Trophoblast cell (in vitro differentiated cells and primary cell): ENCODE measurements at regions not wholly inside any gene's neighbourhood (a gene's known extent, or its start where the extent isn't known, plus 50 kb on each side); places are given as distances from the start of the nearest gene placed in this dataset.

ENCODE experiments used
- DNase-seq, 2 donors: peaks; one replicate each; pipeline ENCODE4 v3.0.0-alpha.2; 2016
- H2AFZ ChIP-seq: 2 replicates; pipeline ENCODE4 v1.6.1; 2013; ENCODE audit warnings: low read length, moderate library complexity, mild to moderate bottlenecking; ENCODE audit not compliant: insufficient read depth, poor library complexity
- H2AK5ac ChIP-seq: 2 replicates; pipeline ENCODE4 v1.6.1; 2013; ENCODE audit warnings: mild to moderate bottlenecking, low read length
- H2BK120ac ChIP-seq: 2 replicates; pipeline ENCODE4 v1.6.1; 2013; ENCODE audit warnings: low read length, mild to moderate bottlenecking, moderate library complexity; ENCODE audit not compliant: insufficient read depth, poor library complexity
- H2BK12ac ChIP-seq: 2 replicates; pipeline ENCODE4 v1.6.1; 2013; ENCODE audit warnings: mild to moderate bottlenecking, low read length, moderate library complexity
- H2BK5ac ChIP-seq: 2 replicates; pipeline ENCODE4 v1.6.1; 2013; ENCODE audit warnings: low read length, low read depth, moderate library complexity, mild to moderate bottlenecking; ENCODE audit not compliant: poor library complexity
- H3K14ac ChIP-seq: 2 replicates; pipeline ENCODE4 v1.6.1; 2013; ENCODE audit warnings: mild to moderate bottlenecking, low read length
- H3K18ac ChIP-seq: 2 replicates; pipeline ENCODE4 v1.6.1; 2013; ENCODE audit warnings: mild to moderate bottlenecking, low read length
- H3K23ac ChIP-seq: 2 replicates; pipeline ENCODE4 v1.6.1; 2013; ENCODE audit warnings: low read length
- H3K27ac ChIP-seq: 2 replicates; pipeline ENCODE4 v1.5.1; 2013; ENCODE audit warnings: low read depth, mild to moderate bottlenecking, inconsistent platforms, low read length, moderate library complexity
- H3K27me3 ChIP-seq: 2 replicates; pipeline ENCODE4 v1.6.1; 2013; ENCODE audit warnings: inconsistent platforms, mild to moderate bottlenecking, low read length, moderate library complexity; ENCODE audit not compliant: insufficient read depth
- H3K36me3 ChIP-seq, 2 experiments: 1 replicate in 1 of 2; 2 replicates in 1 of 2; pipeline ENCODE4 v1.6.1; 2013; ENCODE audit warnings: low read length in 2 of 2, mild to moderate bottlenecking in 2 of 2, moderate library complexity in 1 of 2; ENCODE audit not compliant: insufficient read depth in 2 of 2, control insufficient read depth in 1 of 2
- H3K4ac ChIP-seq: 2 replicates; pipeline ENCODE4 v1.6.1; 2013; ENCODE audit warnings: low read depth, mild to moderate bottlenecking, low read length, moderate library complexity
- H3K4me1 ChIP-seq, 2 experiments: 1 replicate in 1 of 2; 2 replicates in 1 of 2; pipeline ENCODE4 v1.6.1; 2013; ENCODE audit warnings: low read length in 2 of 2, mild to moderate bottlenecking in 2 of 2, moderate library complexity in 1 of 2; ENCODE audit not compliant: insufficient read depth in 2 of 2, control insufficient read depth in 1 of 2
- H3K4me2 ChIP-seq: 2 replicates; pipeline ENCODE4 v1.6.1; 2013; ENCODE audit warnings: inconsistent platforms, mild to moderate bottlenecking, low read length, moderate library complexity
- H3K4me3 ChIP-seq: 2 replicates; pipeline ENCODE4 v1.5.1; 2013; ENCODE audit warnings: mild to moderate bottlenecking, low read depth, low read length, inconsistent platforms
- H3K79me1 ChIP-seq: one replicate; pipeline ENCODE4 v1.6.1; 2013; ENCODE audit warnings: low read length
- H3K79me2 ChIP-seq: 2 replicates; pipeline ENCODE4 v1.6.1; 2013; ENCODE audit warnings: low read length, mild to moderate bottlenecking; ENCODE audit not compliant: control insufficient read depth, insufficient read depth, poor library complexity
- H3K9ac ChIP-seq: 2 replicates; pipeline ENCODE4 v1.6.1; 2013; ENCODE audit warnings: mild to moderate bottlenecking, low read length
- H3K9me3 ChIP-seq: 2 replicates; pipeline ENCODE4 v1.6.1; 2013; ENCODE audit warnings: low read depth, mild to moderate bottlenecking, control low read depth, inconsistent platforms, low read length; ENCODE audit not compliant: insufficient read depth
- H4K12ac ChIP-seq: 2 replicates; pipeline ENCODE4 v1.6.1; 2013; ENCODE audit warnings: low read depth, mild to moderate bottlenecking, low read length, moderate library complexity
- H4K8ac ChIP-seq: 2 replicates; pipeline ENCODE4 v1.6.1; 2013; ENCODE audit warnings: low read depth, mild to moderate bottlenecking, low read length, moderate library complexity
- H4K91ac ChIP-seq: one replicate; pipeline ENCODE4 v1.6.1; 2013; ENCODE audit warnings: low read depth, mild to moderate bottlenecking, low read length, moderate library complexity
- WGBS: extraction: QIAGEN DNeasy Blood & Tissue Kit; methylation state at CpG from one replicate; pipeline ENCODE4 v1.1.7; 2013; ENCODE audit warnings: missing lambda C conversion rate; ENCODE audit not compliant: insufficient read length, insufficient coverage; ENCODE audit errors: extremely low coverage; 5-methylcytosine and 5-hydroxymethylcytosine counted together

DNA sequence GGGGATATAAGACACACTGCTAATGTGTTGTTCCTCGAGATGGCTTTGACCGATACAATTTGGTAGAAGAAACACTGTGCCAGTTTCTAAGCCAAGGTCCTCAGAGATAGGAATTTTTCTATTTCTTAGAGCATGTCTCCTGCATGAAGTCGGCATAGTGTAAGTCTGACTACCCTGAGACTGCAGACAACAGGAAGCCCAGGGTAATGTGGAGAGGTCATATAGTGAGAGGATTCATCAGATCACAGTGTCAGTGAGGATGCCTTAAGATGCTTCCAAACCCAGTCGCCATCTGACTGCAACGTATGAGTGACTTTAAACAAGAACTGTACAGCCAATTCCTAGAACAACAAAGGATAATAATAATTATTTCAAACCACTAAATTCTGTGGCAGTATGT, 818.3 kb upstream of the GYPC start:
- no peak overlapping the region for H2BK5ac ChIP-seq
- no peaks in the 10 kb centered on the region for H3K27me3 ChIP-seq
- H4K91ac ChIP-seq = no peak overlapping the region
- no peak overlapping the region for H4K12ac ChIP-seq
- no peak overlapping the region for H3K9ac ChIP-seq
- no peak overlapping the region for H3K18ac ChIP-seq
- no peak overlapping the region for H2AFZ ChIP-seq
- no peaks in the 10 kb centered on the region for H3K9me3 ChIP-seq
- H3K4ac ChIP-seq = no peak overlapping the region
- no peak overlapping the region for H2BK12ac ChIP-seq
- H2AK5ac ChIP-seq = no peak overlapping the region
- H3K4me3 ChIP-seq = no peak overlapping the region
- no CpG with 5 or more reads among the region's 5 CpGs for WGBS
- no peak overlapping the region for H3K14ac ChIP-seq
- H3K23ac ChIP-seq = no peak overlapping the region
- H4K8ac ChIP-seq = no peak overlapping the region
- H3K27ac ChIP-seq = no peak overlapping the region
- no peak overlapping the region for H3K4me2 ChIP-seq
- no peak for DNase-seq
- H3K79me1 ChIP-seq = no peaks in the 10 kb centered on the region
- H3K4me1 ChIP-seq = no peaks in the 10 kb centered on the region
- no peak overlapping the region for H2BK120ac ChIP-seq
- no peaks in the 10 kb centered on the region for H3K79me2 ChIP-seq
- H3K36me3 ChIP-seq = no peaks in the 10 kb centered on the region

DNA sequence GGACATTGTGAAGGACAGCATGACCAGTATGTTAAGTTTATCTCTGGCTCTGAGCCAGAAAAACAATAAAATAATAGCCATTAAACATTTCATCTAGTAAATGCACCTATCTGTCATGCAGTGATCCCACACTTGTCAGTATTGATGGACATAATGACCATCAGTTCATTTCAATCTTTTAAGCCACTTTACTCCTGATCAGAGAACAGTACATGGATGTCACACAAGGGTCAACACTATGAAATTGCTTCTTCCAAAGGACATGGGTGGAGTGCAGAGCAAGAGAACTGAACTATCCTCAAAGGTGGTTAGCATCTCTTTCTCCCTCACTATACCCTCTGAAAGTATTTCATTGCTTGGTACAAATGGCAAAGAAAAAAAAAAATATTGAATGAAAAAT, 816.0 kb upstream of the GYPC start:
- H4K91ac ChIP-seq = no peak overlapping the region
- H3K18ac ChIP-seq = no peak overlapping the region
- H3K79me1 ChIP-seq = no peaks in the 10 kb centered on the region
- H3K27ac ChIP-seq = no peak overlapping the region
- no peak overlapping the region for H3K9ac ChIP-seq
- H2BK5ac ChIP-seq = no peak overlapping the region
- no peak overlapping the region for H4K12ac ChIP-seq
- no peak overlapping the region for H3K23ac ChIP-seq
- H3K4ac ChIP-seq = no peak overlapping the region
- no peaks in the 10 kb centered on the region for H3K4me1 ChIP-seq
- no peaks in the 10 kb centered on the region for H3K79me2 ChIP-seq
- DNase-seq = no peak
- no peak overlapping the region for H2AFZ ChIP-seq
- no peak overlapping the region for H3K14ac ChIP-seq
- no peak overlapping the region for H2BK120ac ChIP-seq
- H3K9me3 ChIP-seq = no peaks in the 10 kb centered on the region
- no peak overlapping the region for H4K8ac ChIP-seq
- no peak overlapping the region for H3K4me3 ChIP-seq
- no peak overlapping the region for H3K4me2 ChIP-seq
- no peak overlapping the region for H2AK5ac ChIP-seq
- no peaks in the 10 kb centered on the region for H3K27me3 ChIP-seq
- H3K36me3 ChIP-seq = no peaks in the 10 kb centered on the region
- H2BK12ac ChIP-seq = no peak overlapping the region

GRCh38 chr2:125842041-125842440, 813.9 kb upstream of the GYPC start:
- no peak overlapping the region for H3K23ac ChIP-seq
- no peak overlapping the region for H3K9ac ChIP-seq
- H3K27me3 ChIP-seq = no peaks in the 10 kb centered on the region
- no peak overlapping the region for H3K27ac ChIP-seq
- WGBS = no CpG with 5 or more reads among the region's 1 CpG
- H2BK12ac ChIP-seq = no peak overlapping the region
- no peaks in the 10 kb centered on the region for H3K9me3 ChIP-seq
- no peak overlapping the region for H4K12ac ChIP-seq
- no peak overlapping the region for H4K8ac ChIP-seq
- no peaks in the 10 kb centered on the region for H3K79me1 ChIP-seq
- no peak overlapping the region for H3K4me3 ChIP-seq
- no peaks in the 10 kb centered on the region for H3K36me3 ChIP-seq
- H4K91ac ChIP-seq = no peak overlapping the region
- H2AFZ ChIP-seq = no peak overlapping the region
- H3K4ac ChIP-seq = no peak overlapping the region
- H3K4me2 ChIP-seq = no peak overlapping the region
- no peak overlapping the region for H3K18ac ChIP-seq
- H2AK5ac ChIP-seq = no peak overlapping the region
- H3K14ac ChIP-seq = no peak overlapping the region
- H3K79me2 ChIP-seq = no peaks in the 10 kb centered on the region
- no peak for DNase-seq
- no peaks in the 10 kb centered on the region for H3K4me1 ChIP-seq
- no peak overlapping the region for H2BK5ac ChIP-seq
- H2BK120ac ChIP-seq = no peak overlapping the region

- Histone ChIP-seq H4K91ac (no peak overlapping the region), H3K27ac (no peak overlapping the region), H2BK12ac (no peak overlapping the region), H4K8ac (no peak overlapping the region), H3K9me3 (no peaks in the 10 kb centered on the region), H3K79me2 (no peaks in the 10 kb centered on the region), H2AK5ac (no peak overlapping the region), H4K12ac (no peak overlapping the region), H3K23ac (no peak overlapping the region), H3K4ac (no peak overlapping the region), H2BK5ac (no peak overlapping the region), H2AFZ (no peak overlapping the region), H3K36me3 (no peaks in the 10 kb centered on the region), H3K27me3 (no peaks in the 10 kb centered on the region), H3K4me2 (no peak overlapping the region), H3K4me1 (peaks cover 3 to 4% of the 10 kb centered on the region in 2 experiments), H3K9ac (no peak overlapping the region), H3K4me3 (no peak overlapping the region), H2BK120ac (no peak overlapping the region), H3K79me1 (peaks cover 3% of the 10 kb centered on the region), H3K14ac (no peak overlapping the region), H3K18ac (no peak overlapping the region)
- no peak for DNase-seq
These were observed 805.4 kb upstream of the GYPC start for GRCh38 chr2:125850541-125850940.

DNA sequence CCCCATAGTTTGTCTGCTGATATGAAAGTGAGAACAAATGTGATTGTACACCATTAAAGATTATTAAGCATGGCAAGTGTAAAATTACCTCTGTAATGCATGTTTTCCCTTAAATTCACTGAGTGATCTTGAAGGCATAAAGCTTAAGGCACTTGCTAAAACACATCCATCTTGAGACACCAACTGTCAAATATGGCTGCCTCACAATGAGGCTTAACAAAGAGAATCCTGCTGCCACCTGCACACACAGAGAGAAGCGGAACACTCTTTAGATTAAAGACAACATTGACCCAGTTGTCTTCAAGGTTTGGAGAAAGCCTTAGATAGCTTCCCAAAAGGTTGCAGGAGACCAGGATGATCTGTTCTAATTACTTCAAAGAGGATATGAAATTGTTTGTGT, 803.6 kb upstream of the GYPC start:
- Histone ChIP-seq H3K9ac (no peak overlapping the region), H3K27me3 (no peaks in the 10 kb centered on the region), H3K9me3 (no peaks in the 10 kb centered on the region), H3K4me2 (no peak overlapping the region), H3K36me3 (no peaks in the 10 kb centered on the region), H4K91ac (no peak overlapping the region), H3K23ac (no peak overlapping the region), H3K4me1 (peaks cover 3 to 4% of the 10 kb centered on the region in 2 experiments), H4K8ac (no peak overlapping the region), H3K79me2 (no peaks in the 10 kb centered on the region), H2BK120ac (no peak overlapping the region), H2AFZ (no peak overlapping the region), H3K4ac (no peak overlapping the region), H2AK5ac (no peak overlapping the region), H2BK5ac (no peak overlapping the region), H3K14ac (no peak overlapping the region), H3K4me3 (no peak overlapping the region), H2BK12ac (no peak overlapping the region), H3K27ac (no peak overlapping the region), H3K18ac (no peak overlapping the region), H3K79me1 (peaks cover 3% of the 10 kb centered on the region), H4K12ac (no peak overlapping the region)
- DNase-seq = no peak
- WGBS = no CpG with 5 or more reads among the region's 1 CpG
